ENCODE measurements at regions not wholly inside any gene's neighbourhood (a gene's known extent, or its start where the extent isn't known, plus 50 kb on each side); places are given as distances from the start of the nearest gene placed in this dataset.

DNA sequence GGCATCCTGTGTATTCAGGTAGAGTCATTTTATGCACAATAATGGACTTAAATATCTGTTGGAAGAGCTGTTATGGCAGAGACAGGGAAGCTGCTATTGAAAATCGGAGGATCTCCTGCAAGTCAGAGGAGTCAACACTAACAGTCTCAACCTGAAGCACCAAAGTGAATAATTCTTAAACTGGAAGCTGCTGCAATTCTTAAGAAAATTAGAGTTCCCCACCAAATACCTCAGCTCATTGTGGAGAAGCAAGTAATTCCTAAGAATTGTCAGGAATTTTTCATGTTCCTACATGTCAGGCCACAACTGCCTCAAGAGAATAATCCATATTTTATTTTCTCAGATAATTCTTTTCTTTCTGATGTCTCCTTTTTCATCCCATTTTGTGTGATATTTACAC, 892.6 kb upstream of the LCORL start:
- DNase-seq, result no peak
- 87 to 91% (median 90%) methylated on average over 1 of the region's 1 CpG for WGBS, 4 donors

DNA sequence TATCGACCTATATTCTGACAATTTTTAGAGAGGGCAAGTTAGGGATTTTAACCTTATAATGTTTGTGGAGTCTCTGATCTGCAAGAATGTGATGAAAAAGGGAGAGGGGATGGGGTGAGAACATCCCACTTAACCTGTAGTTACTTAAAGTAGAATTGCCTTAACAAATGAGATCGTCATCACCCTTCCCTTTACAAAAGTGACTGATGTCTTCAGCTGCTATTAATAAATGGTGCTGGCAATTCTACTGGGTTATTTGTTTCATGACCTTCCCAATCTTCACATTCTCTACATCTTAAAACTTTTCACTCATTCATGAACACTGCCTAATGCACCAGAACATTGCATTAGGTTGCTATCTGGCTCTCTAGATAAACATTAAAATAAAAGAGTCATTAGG, 873.4 kb upstream of the LCORL start:
- intact Hi-C loops (cut with DNase I), result no loop called here
- H3K9me3 ChIP-seq, result no peaks in the 10 kb centered on the region
- ATAC-seq (peak in 1 of 4 donors; percentile 57), DNase-seq (no peak)
- no peaks in the 10 kb centered on the region for H3K4me1 ChIP-seq
- WGBS, 4 donors, result 43 to 59% (median 53%) methylated on average over 2 of the region's 2 CpGs
- H3K27me3 ChIP-seq, result no peaks in the 10 kb centered on the region
- no peaks in the 10 kb centered on the region for H3K36me3 ChIP-seq
- H3K27ac ChIP-seq, result no peak overlapping the region
- TF ChIP-seq, protein P1, sequence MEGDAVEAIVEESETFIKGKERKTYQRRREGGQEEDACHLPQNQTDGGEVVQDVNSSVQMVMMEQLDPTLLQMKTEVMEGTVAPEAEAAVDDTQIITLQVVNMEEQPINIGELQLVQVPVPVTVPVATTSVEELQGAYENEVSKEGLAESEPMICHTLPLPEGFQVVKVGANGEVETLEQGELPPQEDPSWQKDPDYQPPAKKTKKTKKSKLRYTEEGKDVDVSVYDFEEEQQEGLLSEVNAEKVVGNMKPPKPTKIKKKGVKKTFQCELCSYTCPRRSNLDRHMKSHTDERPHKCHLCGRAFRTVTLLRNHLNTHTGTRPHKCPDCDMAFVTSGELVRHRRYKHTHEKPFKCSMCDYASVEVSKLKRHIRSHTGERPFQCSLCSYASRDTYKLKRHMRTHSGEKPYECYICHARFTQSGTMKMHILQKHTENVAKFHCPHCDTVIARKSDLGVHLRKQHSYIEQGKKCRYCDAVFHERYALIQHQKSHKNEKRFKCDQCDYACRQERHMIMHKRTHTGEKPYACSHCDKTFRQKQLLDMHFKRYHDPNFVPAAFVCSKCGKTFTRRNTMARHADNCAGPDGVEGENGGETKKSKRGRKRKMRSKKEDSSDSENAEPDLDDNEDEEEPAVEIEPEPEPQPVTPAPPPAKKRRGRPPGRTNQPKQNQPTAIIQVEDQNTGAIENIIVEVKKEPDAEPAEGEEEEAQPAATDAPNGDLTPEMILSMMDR (IDR thresholded peaks at IDR 0.05), result no peak
- no peak for TF ChIP-seq POLR2A (IDR thresholded peaks at IDR 0.05)
- H3K4me3 ChIP-seq, result no peak overlapping the region

More for the DNA sequence above, 892.6 kb upstream of the LCORL start:
- Histone ChIP-seq H3K27ac (no peak overlapping the region), H3K9me3 (peaks cover 0 to 24% (median 6%) of the 10 kb centered on the region in 12 donors), H3K27me3 (no peaks in the 10 kb centered on the region), H3K4me3 (no peak overlapping the region), H3K36me3 (no peaks in the 10 kb centered on the region), H3K4me1 (peaks cover 0 to 5% (median 0%) of the 10 kb centered on the region in 12 donors)
- intact Hi-C loops (cut with DNase I), result no loop called here
- TF ChIP-seq, protein P1 (IDR thresholded peaks at IDR 0.05), result no peak
- no peak for TF ChIP-seq POLR2A (IDR thresholded peaks at IDR 0.05)
- no peak for ATAC-seq

DNA sequence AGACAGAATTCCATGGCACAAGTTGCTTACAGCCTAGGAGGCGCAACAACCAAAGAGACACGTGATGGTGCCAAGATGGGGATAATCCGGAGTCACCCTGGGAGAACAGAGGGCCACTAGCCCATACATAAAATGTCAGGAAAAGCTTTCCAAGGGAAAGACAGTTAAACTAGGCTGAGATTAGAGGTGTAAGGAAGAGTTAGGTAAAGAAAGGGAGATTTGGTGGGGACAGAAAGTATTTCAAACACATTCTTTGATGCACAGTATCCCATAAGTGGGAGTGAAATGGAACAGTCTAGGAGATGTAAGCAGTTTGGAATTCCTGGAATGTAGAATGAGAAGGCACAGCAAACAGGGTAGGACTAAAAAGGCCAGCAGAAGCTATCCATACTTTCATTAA, 860.9 kb upstream of the LCORL start:
- no peaks in the 10 kb centered on the region for H3K27me3 ChIP-seq
- 34 to 47% (median 41%) methylated on average over 3 of the region's 3 CpGs for WGBS, 4 donors
- H3K36me3 ChIP-seq, result no peaks in the 10 kb centered on the region
- H3K4me3 ChIP-seq, result no peak overlapping the region
- intact Hi-C loops (cut with DNase I), result no loop called here
- peak in 3 of 4 donors; percentile 51 to 74 (median 57) for ATAC-seq
- TF ChIP-seq POLR2A (IDR thresholded peaks at IDR 0.05), result no peak
- TF ChIP-seq, protein P1 (IDR thresholded peaks at IDR 0.05), result no peak
- H3K9me3 ChIP-seq, result no peaks in the 10 kb centered on the region
- no peak for DNase-seq
- H3K27ac ChIP-seq, result no peak overlapping the region
- H3K4me1 ChIP-seq, result peaks cover 0 to 11% (median 2%) of the 10 kb centered on the region in 12 donors

DNA sequence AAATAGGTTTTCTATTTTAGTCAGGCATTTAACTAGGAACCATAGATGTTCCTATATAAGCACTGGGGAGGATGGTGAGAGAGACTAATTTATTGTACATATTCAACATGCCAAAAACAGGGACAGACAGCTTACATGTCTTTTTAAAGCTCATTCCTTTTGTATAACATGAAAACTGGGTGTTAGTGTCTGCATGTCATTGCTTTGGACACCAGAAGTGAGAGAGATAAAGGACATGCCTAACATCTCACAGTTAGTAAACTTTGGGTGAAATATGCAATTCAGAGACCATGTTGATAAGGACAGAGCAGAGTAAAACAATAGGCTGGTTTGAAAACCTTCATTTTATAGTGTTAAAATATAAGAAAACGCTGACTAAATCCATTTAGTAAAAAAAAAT, 860.0 kb upstream of the LCORL start:
- DNase-seq (no peak), ATAC-seq (no peak)
- Histone ChIP-seq H3K4me3 (no peak overlapping the region), H3K27me3 (no peaks in the 10 kb centered on the region), H3K9me3 (no peaks in the 10 kb centered on the region), H3K27ac (no peak overlapping the region), H3K36me3 (no peaks in the 10 kb centered on the region), H3K4me1 (peaks cover 0 to 11% (median 2%) of the 10 kb centered on the region in 12 donors)
- 61 to 80% (median 73%) methylated on average over 1 of the region's 1 CpG for WGBS, 4 donors
- TF ChIP-seq POLR2A (IDR thresholded peaks at IDR 0.05), result no peak
- TF ChIP-seq, protein P1 (IDR thresholded peaks at IDR 0.05), result no peak
- intact Hi-C loops (cut with DNase I), result no loop called here

Data from heart left ventricle (tissue), 16 donors.